HG03095 (cell line): ENCODE measurements at regions not wholly inside any gene's neighbourhood (a gene's known extent, or its start where the extent isn't known, plus 50 kb on each side); places are given as distances from the start of the nearest gene placed in this dataset.

Experiments
- ATAC-seq: cut with Tn5 transposase; IDR thresholded peaks from one replicate; pipeline ENCODE4 v1.9.1; 2021; ENCODE audit warnings: moderate library complexity; ENCODE audit not compliant: unreplicated experiment

DNA sequence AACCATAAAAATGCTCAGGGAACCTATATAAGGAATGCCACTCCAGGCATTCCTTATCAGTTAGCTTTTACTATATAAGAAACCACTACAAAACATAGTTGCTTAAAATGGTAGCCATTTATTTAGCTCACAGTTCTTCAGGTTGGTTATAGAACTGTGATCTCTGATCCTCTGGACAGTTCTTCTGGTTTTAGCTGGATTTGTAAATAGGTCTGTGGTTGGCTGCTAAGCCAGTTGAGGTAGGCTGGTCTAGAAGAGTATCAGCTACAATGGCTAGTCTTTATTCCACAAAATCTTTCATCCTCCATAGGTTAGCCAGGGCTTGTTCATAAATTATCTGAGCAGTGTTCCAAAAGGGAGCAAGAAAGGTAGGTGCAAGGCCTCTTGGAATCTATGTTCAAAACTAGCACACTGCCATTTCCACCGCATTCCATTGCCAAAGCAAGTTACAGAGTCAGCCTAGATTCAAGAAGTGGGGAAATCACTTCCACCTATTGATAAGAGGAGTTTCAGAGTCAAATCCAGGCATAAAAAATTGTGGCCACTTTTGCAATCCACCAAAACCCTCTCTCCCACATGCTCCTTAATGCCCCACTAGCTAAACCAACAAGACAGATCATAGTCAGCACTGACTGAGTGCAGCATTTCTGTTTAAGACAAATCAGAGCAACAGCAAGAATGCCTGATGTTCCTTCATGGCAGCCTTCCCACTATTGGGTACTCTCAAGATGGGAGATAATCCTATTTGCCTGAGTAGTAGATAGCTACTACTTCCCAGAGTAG lies 146.4 kb downstream of the IRS1 start:
- no peak for ATAC-seq

GRCh38 chr2:226652369-226652768 lies 147.3 kb downstream of the IRS1 start:
- peak; percentile 40 for ATAC-seq

DNA sequence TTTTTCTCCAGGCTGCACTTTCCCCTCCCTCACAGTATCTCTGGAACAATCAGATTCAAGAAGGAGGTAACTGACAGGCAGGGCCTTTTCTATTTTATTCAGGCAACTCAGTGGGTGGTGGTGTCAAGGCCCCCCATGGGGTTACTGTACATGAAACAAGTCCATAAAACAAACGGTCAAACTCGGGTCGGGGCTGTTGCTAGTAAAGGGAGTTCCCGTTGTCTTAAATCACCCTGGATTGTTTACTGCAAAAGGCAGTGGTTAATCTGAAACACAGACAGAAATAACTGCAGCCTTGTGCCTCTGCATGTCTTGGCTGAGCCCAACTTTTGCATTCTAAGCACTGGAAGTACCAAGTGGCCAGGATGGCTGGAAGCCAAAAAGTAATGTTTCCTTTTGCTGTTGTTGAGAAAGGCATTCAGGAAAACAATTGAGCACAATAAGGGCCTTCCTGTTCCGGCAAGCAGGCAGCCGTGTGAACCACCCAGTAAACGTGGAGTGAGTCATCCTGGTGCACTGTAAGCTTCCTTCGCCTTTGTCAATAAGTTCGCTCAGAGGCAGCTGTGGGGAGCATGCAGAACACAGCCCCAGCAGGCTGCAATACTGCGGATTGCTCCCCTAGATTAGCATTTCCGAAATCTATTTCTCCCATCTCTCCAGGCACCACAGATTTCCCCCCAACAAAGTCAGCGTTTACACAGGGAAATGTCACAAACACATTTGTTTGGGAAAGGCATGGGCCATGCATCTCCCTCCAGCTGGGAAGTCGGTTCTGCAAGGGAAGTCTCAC lies 149.6 kb downstream of the IRS1 start:
- peak; percentile 78 for ATAC-seq

DNA sequence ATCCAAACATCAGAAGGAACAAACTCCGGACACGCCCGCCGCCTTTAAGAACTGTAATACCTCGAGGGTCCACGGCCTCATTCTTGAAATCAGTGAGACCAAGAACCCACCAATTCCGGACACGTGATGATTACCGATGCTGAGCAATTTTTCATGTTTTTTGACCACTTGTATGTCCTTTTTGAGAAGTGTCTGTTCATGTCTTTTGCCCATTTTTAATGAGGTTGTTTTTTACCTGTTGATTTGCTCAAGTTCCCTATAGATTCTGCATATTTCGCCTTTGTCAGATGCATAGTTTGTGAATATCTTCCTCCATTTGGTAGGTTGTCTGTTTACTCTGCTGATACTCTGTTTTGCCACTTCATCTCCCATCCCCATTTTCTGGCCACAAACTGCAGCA lies 150.4 kb downstream of the IRS1 start:
- no peak for ATAC-seq

DNA sequence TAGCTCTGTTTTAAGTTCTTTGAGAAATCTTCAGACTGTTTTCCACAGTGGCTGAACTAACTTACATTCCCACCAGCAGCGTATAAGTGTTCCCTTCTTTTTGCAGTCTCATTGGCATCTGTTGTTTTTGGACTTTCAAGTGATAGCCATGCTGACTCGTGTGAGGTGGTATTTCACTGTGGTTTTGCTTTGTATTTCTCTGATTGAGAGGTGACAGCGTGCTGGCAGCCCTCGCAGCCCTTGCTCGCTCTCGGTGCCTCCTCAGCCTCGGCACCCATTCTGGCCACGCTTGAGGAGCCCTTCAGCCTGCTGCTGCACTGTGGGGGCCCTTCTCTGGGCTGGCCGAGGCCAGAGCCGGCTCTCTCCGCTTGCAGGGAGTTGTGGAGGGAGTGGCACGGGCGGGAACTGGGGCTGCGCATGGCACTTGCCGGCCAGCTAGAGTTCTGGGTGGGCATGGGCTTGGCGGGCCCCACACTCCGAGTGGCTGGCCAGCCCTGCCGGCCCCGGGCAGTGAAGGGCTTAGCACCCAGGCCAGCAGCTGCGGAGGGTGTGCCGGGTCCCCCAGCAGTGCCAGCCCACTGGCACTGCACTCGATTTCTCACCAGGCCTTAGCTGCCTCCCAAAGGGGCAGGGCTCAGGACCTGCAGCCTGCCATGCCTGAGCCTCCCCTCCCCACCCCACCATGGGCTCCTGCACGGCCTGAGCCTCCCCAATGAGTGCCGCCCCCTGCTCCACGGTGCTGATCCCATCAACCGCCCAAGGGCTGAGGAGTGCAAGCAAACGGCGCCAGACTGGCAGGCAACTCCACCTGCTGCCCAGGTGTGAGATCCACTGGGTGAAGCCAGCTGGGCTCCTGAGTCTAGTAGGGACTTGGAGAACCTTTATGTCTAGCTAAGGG lies 151.8 kb downstream of the IRS1 start:
- no peak for ATAC-seq

DNA sequence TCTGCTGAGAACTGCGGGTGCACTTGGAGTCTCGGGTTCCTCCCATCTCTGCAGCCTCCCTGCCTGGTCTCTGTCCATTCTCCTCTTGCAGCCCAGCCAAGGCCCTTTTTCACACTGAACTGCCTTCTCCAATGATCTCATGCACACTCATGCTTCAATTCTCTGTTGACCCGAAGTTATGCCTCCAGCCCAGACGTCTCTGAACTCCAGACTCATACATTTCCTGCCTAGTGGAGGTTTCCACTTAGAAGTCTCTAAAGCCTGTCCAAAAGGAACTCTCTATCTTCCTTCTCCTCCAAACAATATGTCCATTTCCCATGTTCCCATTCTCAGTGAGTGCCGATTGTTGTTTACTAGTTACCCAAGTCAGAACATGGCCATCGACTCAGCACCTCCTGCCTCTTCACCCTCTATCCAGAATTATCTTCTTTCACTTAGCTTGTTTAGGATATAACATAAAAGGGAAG lies 155.2 kb downstream of the IRS1 start:
- ATAC-seq, result no peak

DNA sequence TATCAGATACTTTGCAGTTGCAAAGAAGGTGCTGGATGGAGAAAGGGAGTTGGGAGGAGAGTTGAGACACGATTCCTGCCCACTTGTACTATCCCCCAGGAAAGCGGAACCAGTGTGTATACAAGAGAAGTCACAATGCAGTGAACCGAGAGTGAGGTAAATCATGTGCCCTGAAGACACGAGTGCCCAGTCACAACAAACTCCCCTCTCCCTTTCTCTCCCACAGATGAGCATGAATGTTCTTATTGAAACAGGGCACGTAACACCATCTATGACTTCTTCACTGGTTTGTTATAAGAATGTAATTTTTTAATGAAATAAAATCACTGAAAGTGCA lies 155.7 kb downstream of the IRS1 start:
- no peak for ATAC-seq

- ATAC-seq, result no peak
Observed at GRCh38 chr2:226643030-226643945, 156.3 kb downstream of the IRS1 start.

- no peak for ATAC-seq
Observed at GRCh38 chr2:226641008-226641407, 158.6 kb downstream of the IRS1 start.

GRCh38 chr2:226640501-226640900 lies 159.1 kb downstream of the IRS1 start:
- no peak for ATAC-seq

GRCh38 chr2:226639550-226639949 lies 160.1 kb downstream of the IRS1 start:
- ATAC-seq, result no peak

GRCh38 chr2:226638576-226638975 lies 161.0 kb downstream of the IRS1 start:
- no peak for ATAC-seq

- no peak for ATAC-seq
Observed at GRCh38 chr2:226637383-226637782, 162.2 kb downstream of the IRS1 start.

DNA sequence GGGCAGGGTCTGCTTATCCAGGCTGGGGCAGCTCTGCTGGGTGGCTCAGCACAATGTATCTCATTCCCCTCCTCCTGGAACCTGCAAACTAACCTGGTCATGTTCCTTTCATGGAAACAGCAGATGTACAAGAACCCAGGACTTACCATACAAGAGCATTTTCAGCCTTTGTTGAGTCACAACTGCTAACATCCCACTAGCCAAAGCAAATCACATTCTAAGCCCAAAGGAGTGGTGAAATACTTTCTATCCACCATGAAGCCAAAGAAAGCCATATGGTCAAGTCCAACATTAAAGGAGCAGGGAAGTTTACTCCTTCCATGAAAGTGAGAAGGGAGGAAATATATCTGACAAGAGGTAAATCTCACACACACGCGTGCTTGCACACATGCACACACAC lies 163.0 kb downstream of the IRS1 start:
- no peak for ATAC-seq

GRCh38 chr2:226634943-226635604 lies 164.5 kb downstream of the IRS1 start:
- ATAC-seq, result no peak

GRCh38 chr2:226631671-226632070 lies 167.9 kb downstream of the IRS1 start:
- ATAC-seq, result no peak

GRCh38 chr2:226631187-226631586 lies 168.4 kb downstream of the IRS1 start:
- ATAC-seq, result no peak

- ATAC-seq, result no peak
Observed at GRCh38 chr2:226625946-226626345, 173.7 kb downstream of the IRS1 start.

GRCh38 chr2:226623587-226624368 lies 175.8 kb downstream of the IRS1 start:
- no peak for ATAC-seq
